B cell (primary cell): ENCODE measurements at regions not wholly inside any gene's neighbourhood (a gene's known extent, or its start where the extent isn't known, plus 50 kb on each side); places are given as distances from the start of the nearest gene placed in this dataset.

Experiments used
- ATAC-seq: fragments of 200-7000 bp; cut with Tn5 transposase; one replicate; pipeline ENCODE4 v1.10.0; 2021; ENCODE audit warnings: low read depth, mild to moderate bottlenecking, moderate number of reproducible peaks, moderate library complexity
- CTCF ChIA-PET: fragments of 350-600 bp; sonication (Branson Sonifier 250); formaldehyde crosslinking; loops from one replicate; lab custom pipeline; 2021; ENCODE audit warnings: antibody characterized with exemption, inconsistent platforms; lab: Charles Lee
- POLR2A ChIA-PET: fragments of 350-600 bp; sonication (Branson Sonifier 250); formaldehyde crosslinking; loops from one replicate; lab custom pipeline; 2021; ENCODE audit warnings: antibody characterized with exemption; lab: Charles Lee
- DNase-seq: peaks from one replicate; pipeline ENCODE4 v3.0.0; 2013
- H2AFZ ChIP-seq: 2 replicates; pipeline ENCODE4 v1.6.1; 2012; ENCODE audit warnings: mild to moderate bottlenecking, low read depth, low read length; ENCODE audit not compliant: insufficient read depth, poor library complexity, severe bottlenecking
- H3K27ac ChIP-seq, 2 donors: 1 replicate in 1 of 2; 2 replicates in 1 of 2; pipeline ENCODE4 v1.5.1; 2012 to 2013; ENCODE audit warnings: low read length in 2 of 2, mild to moderate bottlenecking in 2 of 2, moderate library complexity in 1 of 2
- H3K27me3 ChIP-seq, 4 experiments: fragments of 200-600 bp in 1 of 4; sonication (generic) in 1 of 4; replicated peaks in 1 of 4; 1 replicate in 2 of 4; 2 replicates in 2 of 4; pipeline versions ENCODE4 v1.6.1 to v1.7.0; 2013 to 2016; ENCODE audit warnings: low read length in 3 of 4, mild to moderate bottlenecking in 2 of 4, mixed read lengths in 1 of 4, moderate library complexity in 1 of 4; ENCODE audit not compliant: insufficient read depth in 4 of 4, control insufficient read depth in 3 of 4; ENCODE audit errors: control extremely low read depth in 1 of 4
- H3K36me3 ChIP-seq, 2 experiments: replicated peaks in 1 of 2; 1 replicate in 1 of 2; 2 replicates in 1 of 2; pipeline versions ENCODE4 v1.6.1 to v1.7.1; 2013; ENCODE audit warnings: low read length in 1 of 2; ENCODE audit not compliant: insufficient read depth in 2 of 2, control insufficient read depth in 1 of 2; ENCODE audit errors: control extremely low read depth in 1 of 2, extremely low read depth in 1 of 2
- H3K4me1 ChIP-seq, 2 donors: fragments of 200-600 bp in 1 of 2; sonication (generic) in 1 of 2; 1 replicate in 1 of 2; 2 replicates in 1 of 2; pipeline versions ENCODE4 v1.5.1 to v1.6.1; 2013 to 2017; ENCODE audit warnings: low read length in 2 of 2; ENCODE audit not compliant: control insufficient read depth in 2 of 2, insufficient read depth in 2 of 2
- H3K4me2 ChIP-seq: replicated peaks from 2 replicates; pipeline ENCODE3; 2012; ENCODE audit warnings: mild to moderate bottlenecking, low read depth, low read length; ENCODE audit not compliant: poor library complexity, severe bottlenecking
- H3K4me3 ChIP-seq, 5 experiments: fragments of 200-600 bp in 1 of 5; sonication (generic) in 1 of 5; 1 replicate in 3 of 5; 2 replicates in 2 of 5; pipeline versions ENCODE4 v1.5.1 to v1.7.0; 2011 to 2016; ENCODE audit warnings: low read length in 4 of 5, mild to moderate bottlenecking in 4 of 5, low read depth in 2 of 5, control low read depth in 1 of 5, moderate library complexity in 1 of 5; ENCODE audit not compliant: insufficient read depth in 1 of 5; ENCODE audit errors: control extremely low read depth in 1 of 5, extremely low read depth in 1 of 5
- H3K79me2 ChIP-seq: fragments of 200-600 bp; sonication (generic); one replicate; pipeline ENCODE4 v1.6.0; 2016; ENCODE audit warnings: low read length; ENCODE audit not compliant: control insufficient read depth, insufficient read depth
- H3K9ac ChIP-seq: fragments of 200-600 bp; sonication (generic); 2 replicates; pipeline ENCODE4 v1.6.1; 2017; ENCODE audit warnings: mild to moderate bottlenecking, low read length, moderate library complexity
- H3K9me3 ChIP-seq, 3 donors: one replicate each; pipeline versions ENCODE4 v1.6.1 to v1.7.1; 2013; ENCODE audit warnings: low read length in 2 of 3; ENCODE audit not compliant: control insufficient read depth in 2 of 3, insufficient read depth in 1 of 3; ENCODE audit errors: control extremely low read depth in 1 of 3
- H4K20me1 ChIP-seq: 2 replicates; pipeline ENCODE4 v1.6.0; 2012; ENCODE audit warnings: mild to moderate bottlenecking, low read length; ENCODE audit not compliant: insufficient read depth, control insufficient read depth, poor library complexity, severe bottlenecking
- H3K27ac Mint-ChIP-seq: one replicate; pipeline ENCODE4 v1.8.0; 2021; ENCODE audit warnings: mixed read lengths
- H3K27me3 Mint-ChIP-seq: one replicate; pipeline ENCODE4 v1.8.0; 2021; ENCODE audit warnings: mixed read lengths
- H3K4me1 Mint-ChIP-seq: one replicate; pipeline ENCODE4 v1.8.0; 2021; ENCODE audit warnings: mixed read lengths
- H3K4me3 Mint-ChIP-seq: one replicate; pipeline ENCODE4 v1.8.0; 2021; ENCODE audit warnings: mixed read lengths
- H3K9me3 Mint-ChIP-seq: one replicate; pipeline ENCODE4 v1.8.0; 2022; ENCODE audit warnings: mixed read lengths; ENCODE audit not compliant: insufficient read depth
- CTCF ChIP-seq: fragments of 200-600 bp; IDR thresholded peaks from one replicate; pipeline ENCODE4 v1.8.0; 2022; ENCODE audit warnings: antibody characterized with exemption, mild to moderate bottlenecking
- EZH2 ChIP-seq: IDR thresholded peaks from 2 replicates; pipeline ENCODE4 v1.6.1; 2012; ENCODE audit warnings: borderline replicate concordance, low read depth, mild to moderate bottlenecking, moderate library complexity, low read length; ENCODE audit not compliant: insufficient read depth, poor library complexity, severe bottlenecking
- WGBS: methylation state at CpG from one replicate; pipeline ENCODE4 v1.1.5; 2013; ENCODE audit warnings: missing lambda C conversion rate; ENCODE audit not compliant: insufficient coverage; 5-methylcytosine and 5-hydroxymethylcytosine counted together
- intact Hi-C: fragments of 100-400 bp; cut with micrococcal nuclease; formaldehyde crosslinking; loops from one replicate; pipeline ENCODE4 v1.10.0; 2022

DNA sequence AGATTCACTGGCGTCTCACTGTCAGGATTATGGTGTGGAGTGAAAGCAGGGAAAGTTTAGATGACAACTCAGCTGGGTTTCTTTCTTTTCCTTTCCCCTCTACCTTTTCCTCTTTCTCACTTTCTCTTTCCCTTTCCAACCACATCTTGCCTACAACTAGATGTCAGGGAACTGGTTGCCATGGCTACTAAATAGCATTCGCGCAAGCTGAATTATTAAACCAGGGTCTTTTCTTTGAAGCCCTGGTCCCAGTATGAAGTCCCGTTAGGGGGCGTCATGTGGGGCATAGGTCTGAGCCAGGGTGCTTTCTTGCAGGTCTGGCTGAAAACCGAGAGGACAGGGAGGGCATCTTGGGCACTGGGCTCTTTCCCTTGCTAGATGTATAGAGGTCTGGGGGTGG lies 168.4 kb upstream of the CACNA1E start:
- ChIA-PET POLR2A (no interaction called here), CTCF (no interaction called here)
- no peak for TF ChIP-seq CTCF
- TF ChIP-seq EZH2 = no peak
- Mint-ChIP-seq H3K4me3 (no peak overlapping the region), H3K27ac (no peak overlapping the region), H3K4me1 (no peaks in the 10 kb centered on the region), H3K27me3 (peaks cover 62% of the 10 kb centered on the region), H3K9me3 (no peaks in the 10 kb centered on the region)
- intact Hi-C loops = no loop called here
- H3K27me3 ChIP-seq = peaks cover 0 to 40% (median 10%) of the 10 kb centered on the region in 4 experiments
- ATAC-seq (no peak), DNase-seq (no peak)
- no peak overlapping the region for H2AFZ ChIP-seq
- H3K36me3 ChIP-seq = no peaks in the 10 kb centered on the region
- 31% methylated on average over 5 of the region's 6 CpGs for WGBS
- H3K9ac ChIP-seq = no peak overlapping the region
- no peak overlapping the region for H3K27ac ChIP-seq
- no peaks in the 10 kb centered on the region for H3K9me3 ChIP-seq
- H3K4me3 ChIP-seq = no peak overlapping the region
- no peaks in the 10 kb centered on the region for H3K4me1 ChIP-seq
- H3K79me2 ChIP-seq = no peaks in the 10 kb centered on the region
- no peak overlapping the region for H3K4me2 ChIP-seq
- H4K20me1 ChIP-seq = no peaks in the 10 kb centered on the region

- Histone ChIP-seq H3K9me3 (no peaks in the 10 kb centered on the region), H4K20me1 (no peaks in the 10 kb centered on the region), H2AFZ (no peak overlapping the region), H3K4me1 (no peaks in the 10 kb centered on the region), H3K27me3 (peaks cover 0 to 49% (median 16%) of the 10 kb centered on the region in 4 experiments), H3K27ac (no peak overlapping the region), H3K4me3 (no peak overlapping the region), H3K79me2 (no peaks in the 10 kb centered on the region), H3K36me3 (no peaks in the 10 kb centered on the region), H3K9ac (no peak overlapping the region), H3K4me2 (no peak overlapping the region)
- Mint-ChIP-seq H3K4me1 (no peaks in the 10 kb centered on the region), H3K27ac (no peak overlapping the region), H3K4me3 (no peak overlapping the region), H3K9me3 (no peaks in the 10 kb centered on the region), H3K27me3 (peaks cover 68% of the 10 kb centered on the region)
- intact Hi-C loops = no loop called here
- DNase-seq = no peak
- TF ChIP-seq CTCF (no peak), EZH2 (no peak)
- no peak for ATAC-seq
- 2% methylated on average over 11 of the region's 32 CpGs for WGBS
- ChIA-PET POLR2A (no interaction called here), CTCF (no interaction called here)
These were observed 165.9 kb upstream of the CACNA1E start for GRCh38 chr1:181317261-181317930.
